GM21423 (cell line): ENCODE measurements at regions not wholly inside any gene's neighbourhood (a gene's known extent, or its start where the extent isn't known, plus 50 kb on each side); places are given as distances from the start of the nearest gene placed in this dataset.

ENCODE experiments used
- ATAC-seq: cut with Tn5 transposase; IDR thresholded peaks from one replicate; pipeline ENCODE4 v1.9.1; 2021; ENCODE audit warnings: mild to moderate bottlenecking, moderate library complexity; ENCODE audit not compliant: unreplicated experiment

GRCh38 chr1:55279627-55280026 lies 64.5 kb upstream of the USP24 start:
- no peak for ATAC-seq

GRCh38 chr1:55278378-55278777 lies 63.2 kb upstream of the USP24 start:
- no peak for ATAC-seq

DNA sequence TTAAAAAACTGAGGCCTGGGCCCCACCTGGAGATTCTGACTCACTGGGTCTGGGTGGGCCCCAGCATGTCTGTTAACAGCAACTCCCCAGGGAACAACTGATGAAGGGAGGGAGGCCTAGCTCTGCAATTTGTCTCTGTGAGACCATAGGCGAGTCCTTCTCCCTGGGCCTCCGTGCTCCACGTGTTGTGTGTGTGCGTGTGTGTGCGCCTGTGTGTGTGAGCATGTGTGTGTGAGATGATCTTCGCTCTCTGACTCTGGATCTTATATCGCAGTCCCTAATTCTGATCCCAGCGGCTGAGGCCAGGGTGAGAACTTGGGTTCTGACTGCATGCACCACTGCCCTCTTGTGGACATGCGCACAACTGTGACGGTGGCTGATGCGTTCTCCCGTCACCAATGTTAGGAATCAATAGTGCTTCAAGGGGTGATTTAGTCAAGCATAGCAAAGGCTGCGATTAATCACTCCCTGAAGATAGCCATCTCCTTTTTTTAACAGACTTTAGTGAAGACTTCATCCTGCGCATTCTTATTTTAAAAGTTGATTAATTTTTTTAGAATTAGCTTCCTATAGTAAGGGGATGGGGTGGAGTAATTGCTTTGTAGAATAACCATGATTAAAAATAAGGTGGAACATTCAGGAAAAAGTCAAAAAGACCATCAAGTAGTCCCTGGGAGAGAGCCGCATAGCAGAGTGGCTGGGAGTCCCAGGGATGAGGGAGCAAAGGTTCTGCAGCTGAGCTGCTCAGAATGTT lies 62.4 kb upstream of the USP24 start:
- peak; percentile 91 for ATAC-seq

DNA sequence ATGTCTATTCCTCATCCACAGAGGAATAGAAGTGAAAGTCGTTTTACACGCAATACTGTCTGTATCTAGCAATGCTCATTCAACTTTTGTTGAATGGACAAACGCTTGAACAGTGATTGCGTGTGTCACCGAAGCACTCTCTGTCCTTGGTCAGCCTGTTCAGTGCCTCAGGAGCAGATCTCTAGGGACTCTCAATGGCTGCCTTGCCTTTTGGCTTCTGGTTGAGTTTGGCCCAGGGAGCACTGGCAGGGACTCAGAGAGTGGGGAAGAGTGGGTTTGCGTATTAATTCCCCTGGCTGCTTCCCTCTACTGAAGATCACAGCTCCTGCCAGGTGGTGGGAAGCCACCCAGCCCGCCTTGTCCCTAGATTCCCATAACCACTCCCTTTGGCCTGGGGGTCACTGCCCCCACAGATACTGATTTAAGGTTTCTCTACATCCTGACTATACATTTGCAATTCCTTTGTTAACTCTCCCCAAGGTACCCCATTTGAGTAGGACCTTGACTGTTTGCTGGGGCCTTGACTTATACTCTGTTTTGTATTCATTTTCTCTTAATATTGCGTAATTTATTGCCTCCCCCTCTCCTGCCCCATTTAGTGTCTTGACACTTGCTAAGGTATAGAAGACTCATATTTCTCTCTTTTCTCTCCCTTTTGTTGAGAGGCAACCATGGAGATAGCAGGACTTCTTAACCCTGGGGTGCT lies 61.7 kb upstream of the USP24 start:
- no peak for ATAC-seq

- ATAC-seq = no peak
Observed at GRCh38 chr1:55275941-55276341, 60.8 kb upstream of the USP24 start.

DNA sequence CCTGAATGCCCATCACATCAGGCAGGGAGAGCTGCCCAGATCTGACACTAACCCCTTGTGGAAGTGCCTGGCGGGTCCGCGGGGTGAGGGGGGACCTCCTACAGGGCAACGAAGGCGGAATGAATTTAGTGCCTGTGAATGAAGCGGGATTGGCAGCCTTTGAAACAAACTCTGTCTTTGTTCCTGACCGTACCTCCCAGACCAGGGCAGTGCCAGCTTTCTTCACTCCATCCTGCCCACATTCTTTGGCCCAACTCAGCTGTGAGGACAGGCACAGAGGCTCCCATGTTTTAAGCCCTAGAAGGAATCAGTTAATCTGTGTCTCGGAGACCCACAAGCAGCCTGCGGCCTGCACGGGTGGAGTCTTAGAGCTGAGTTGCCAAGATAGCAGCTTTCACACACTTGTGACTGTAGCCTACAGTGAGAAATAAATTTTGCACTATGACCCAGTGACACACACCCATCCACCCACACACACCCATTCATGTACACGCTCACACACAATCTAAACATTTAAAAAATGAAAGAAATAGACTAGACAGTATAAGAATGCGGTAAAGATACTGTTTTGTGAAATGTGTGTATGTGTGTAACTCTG lies 60.1 kb upstream of the USP24 start:
- no peak for ATAC-seq

DNA sequence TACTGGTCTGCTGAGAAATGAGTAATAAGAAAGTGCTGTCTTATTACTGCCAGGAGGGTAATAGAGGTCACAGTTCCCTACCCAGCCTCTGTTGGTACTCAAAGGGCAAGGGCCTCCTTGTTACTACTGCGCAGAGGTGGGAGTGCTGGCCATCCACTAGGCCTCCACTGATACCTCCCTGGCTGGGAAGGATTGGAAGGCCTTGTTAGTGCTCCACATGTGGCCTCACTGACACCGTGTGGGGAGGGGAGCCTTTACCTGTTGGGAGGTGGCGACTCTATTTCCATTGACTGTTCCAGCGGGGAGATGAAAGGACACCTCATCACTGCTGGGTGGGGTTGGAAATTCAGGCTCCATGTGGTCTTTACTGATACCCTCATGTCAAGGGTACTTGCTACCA lies 57.8 kb upstream of the USP24 start:
- ATAC-seq = no peak
